ENCODE measurements at regions not wholly inside any gene's neighbourhood (a gene's known extent, or its start where the extent isn't known, plus 50 kb on each side); places are given as distances from the start of the nearest gene placed in this dataset.
A peak's percentile ranks its signal among the peaks of the same experiment; 100 is the strongest.

DNA sequence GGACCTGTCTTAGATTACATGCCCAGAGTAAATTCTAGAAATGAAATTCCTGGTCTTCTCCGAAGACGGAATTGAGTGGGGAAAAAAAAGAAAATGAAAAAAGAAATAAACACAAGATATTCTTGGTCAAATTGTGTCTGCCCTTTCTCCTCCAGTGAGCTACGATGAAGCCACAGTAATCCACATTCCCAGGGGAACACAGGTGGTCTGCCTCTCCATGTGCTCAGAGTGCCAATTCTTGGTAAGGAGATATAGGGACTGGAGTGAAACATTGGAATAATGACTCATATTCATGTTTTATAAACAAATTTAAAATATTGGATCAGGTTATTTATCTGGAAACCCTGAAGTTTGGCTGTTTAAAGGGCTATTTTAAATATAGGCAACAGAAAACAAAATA, 54.2 kb upstream of the MGST2 start:
- Histone ChIP-seq H3K27ac (ENCODE audit: low read depth, low read length, severe bottlenecking) (no peak overlapping the region), H3K36me3 (ENCODE audit: control insufficient read depth, insufficient read depth, low read length) (no peaks in the 10 kb centered on the region), H3K9me3 (ENCODE audit: control insufficient read depth, low read length) (no peaks in the 10 kb centered on the region), H3K4me3 (ENCODE audit: extremely low read depth, insufficient read depth, low read length, poor library complexity, severe bottlenecking) (no peak overlapping the region), H3K4me1 (ENCODE audit: control insufficient read depth, insufficient read depth, low read length, poor library complexity, severe bottlenecking) (peaks cover 7% of the 10 kb centered on the region)
- 80% methylated on average over 1 of the region's 3 CpGs; no CpG with 5 or more reads in 1 of the 2 experiments for WGBS, 2 experiments (ENCODE audit: insufficient coverage in 2 of 2)

DNA sequence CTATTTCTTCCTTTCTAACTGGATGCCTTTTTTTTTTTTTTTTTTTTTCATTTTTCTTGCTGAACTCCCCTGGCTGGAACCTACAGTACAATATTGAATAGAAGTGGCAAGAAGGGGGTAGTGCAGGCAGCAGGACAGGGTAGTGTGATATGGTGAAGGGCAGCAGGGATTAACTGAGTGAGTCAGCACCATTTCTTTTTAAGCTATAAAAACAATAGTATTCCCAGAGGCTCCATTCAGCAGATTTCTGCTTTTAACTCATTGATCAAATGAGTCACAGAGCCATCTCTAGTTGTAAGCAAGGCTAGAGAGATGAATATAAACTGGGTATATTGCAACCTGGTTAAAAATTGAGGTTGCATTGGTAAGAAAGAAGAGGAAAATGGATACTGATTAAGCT, 53.6 kb upstream of the SETD7 start:
- no peaks in the 10 kb centered on the region for H3K36me3 ChIP-seq (ENCODE audit: control insufficient read depth, insufficient read depth, low read length)
- H3K4me1 ChIP-seq (ENCODE audit: control insufficient read depth, insufficient read depth, low read length, poor library complexity, severe bottlenecking), result peaks cover 10% of the 10 kb centered on the region
- H3K27ac ChIP-seq (ENCODE audit: low read depth, low read length, severe bottlenecking), result no peak overlapping the region
- no peak overlapping the region for H3K4me3 ChIP-seq (ENCODE audit: extremely low read depth, insufficient read depth, low read length, poor library complexity, severe bottlenecking)
- H3K9me3 ChIP-seq (ENCODE audit: control insufficient read depth, low read length), result no peaks in the 10 kb centered on the region

DNA sequence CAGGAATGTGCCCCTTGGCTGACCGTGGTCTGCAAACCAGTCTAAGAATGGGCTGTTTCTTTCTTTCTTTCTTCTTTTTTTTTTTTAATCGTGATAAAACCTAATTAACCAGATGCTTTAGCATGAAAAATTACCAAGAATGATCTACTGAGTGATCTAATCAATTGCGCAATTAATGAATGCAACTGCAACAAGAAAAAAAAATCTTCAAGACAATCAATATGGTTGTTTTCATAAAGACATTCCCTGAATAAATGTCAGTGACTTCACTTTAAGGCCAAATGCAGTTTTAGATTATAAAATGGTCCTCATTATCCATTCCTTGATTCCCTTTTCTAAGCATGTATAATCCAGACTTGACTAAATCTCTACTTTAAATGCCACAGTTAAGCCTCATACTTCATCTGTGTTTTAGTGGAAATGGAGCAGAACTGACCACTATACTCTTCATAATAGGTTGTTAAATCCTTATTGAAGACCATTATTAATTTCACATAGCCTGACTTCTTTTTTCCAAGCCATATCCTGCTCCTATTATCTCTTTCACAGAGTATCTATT, 51.6 kb upstream of the SETD7 start:
- peak overlapping the region; percentile 55 for H3K27ac ChIP-seq (ENCODE audit: low read depth, low read length, severe bottlenecking)
- WGBS, 2 experiments (ENCODE audit: insufficient coverage in 2 of 2), result 100% methylated on average over 1 of the region's 3 CpGs
- peaks cover 10% of the 10 kb centered on the region for H3K4me1 ChIP-seq (ENCODE audit: control insufficient read depth, insufficient read depth, low read length, poor library complexity, severe bottlenecking)

DNA sequence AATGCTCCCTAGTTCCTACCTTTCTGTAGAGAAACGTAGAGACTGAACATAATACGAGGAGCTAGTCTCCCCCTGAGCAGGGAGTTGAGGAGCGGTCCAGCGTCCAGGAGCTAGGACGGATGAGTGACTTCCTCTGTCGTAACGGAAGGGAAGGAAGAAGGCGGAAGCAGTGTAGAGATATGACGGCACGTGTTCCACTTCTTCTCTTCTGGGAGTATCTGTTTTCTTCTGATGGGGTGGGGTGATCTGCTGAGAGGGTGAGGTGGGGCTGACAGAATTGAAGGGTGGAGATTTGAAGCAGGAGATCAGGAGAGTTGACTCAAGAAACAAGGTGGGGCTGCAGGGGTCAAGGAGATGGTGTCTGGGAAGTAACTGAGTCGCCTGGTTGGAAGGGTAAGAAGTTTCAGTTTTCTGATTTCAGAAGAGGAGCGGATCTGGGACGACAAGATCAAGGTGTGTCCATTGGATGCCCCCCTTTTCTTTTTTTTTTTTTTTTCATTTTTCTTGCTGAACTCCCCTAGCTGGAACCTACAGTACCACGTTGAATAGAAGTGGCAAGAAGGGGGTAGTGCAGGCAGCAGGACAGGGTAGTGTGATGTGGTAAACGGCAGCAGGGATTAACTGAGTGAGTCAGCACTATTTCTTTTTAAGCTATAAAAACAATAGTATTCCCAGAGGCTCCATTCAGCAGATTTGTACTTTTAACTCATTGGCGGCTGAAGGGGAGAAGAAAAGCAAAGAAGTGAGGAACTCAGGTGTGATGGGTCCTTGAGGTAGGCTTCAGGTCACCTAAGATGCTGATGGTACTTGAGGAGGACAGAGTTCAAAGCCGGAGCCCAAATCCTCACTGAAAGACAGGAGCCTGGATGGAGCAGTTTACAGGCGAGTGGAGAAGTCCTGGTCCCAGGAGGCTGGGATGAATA, 50.8 kb upstream of the SETD7 start:
- H3K9me3 ChIP-seq (ENCODE audit: control insufficient read depth, low read length), result no peaks in the 10 kb centered on the region
- peak overlapping the region; percentile 55 for H3K27ac ChIP-seq (ENCODE audit: low read depth, low read length, severe bottlenecking)
- peaks cover 10% of the 10 kb centered on the region for H3K4me1 ChIP-seq (ENCODE audit: control insufficient read depth, insufficient read depth, low read length, poor library complexity, severe bottlenecking)
- no peak overlapping the region for H3K4me3 ChIP-seq (ENCODE audit: extremely low read depth, insufficient read depth, low read length, poor library complexity, severe bottlenecking)
- WGBS, 2 experiments (ENCODE audit: insufficient coverage in 2 of 2), result 97 to 99% methylated on average over 10 to 13 of the region's 18 CpGs
- no peaks in the 10 kb centered on the region for H3K36me3 ChIP-seq (ENCODE audit: control insufficient read depth, insufficient read depth, low read length)

More for the DNA sequence above, 51.6 kb upstream of the SETD7 start:
- no peaks in the 10 kb centered on the region for H3K9me3 ChIP-seq (ENCODE audit: control insufficient read depth, low read length)
- H3K4me3 ChIP-seq (ENCODE audit: extremely low read depth, insufficient read depth, low read length, poor library complexity, severe bottlenecking), result no peak overlapping the region
- no peaks in the 10 kb centered on the region for H3K36me3 ChIP-seq (ENCODE audit: control insufficient read depth, insufficient read depth, low read length)

DNA sequence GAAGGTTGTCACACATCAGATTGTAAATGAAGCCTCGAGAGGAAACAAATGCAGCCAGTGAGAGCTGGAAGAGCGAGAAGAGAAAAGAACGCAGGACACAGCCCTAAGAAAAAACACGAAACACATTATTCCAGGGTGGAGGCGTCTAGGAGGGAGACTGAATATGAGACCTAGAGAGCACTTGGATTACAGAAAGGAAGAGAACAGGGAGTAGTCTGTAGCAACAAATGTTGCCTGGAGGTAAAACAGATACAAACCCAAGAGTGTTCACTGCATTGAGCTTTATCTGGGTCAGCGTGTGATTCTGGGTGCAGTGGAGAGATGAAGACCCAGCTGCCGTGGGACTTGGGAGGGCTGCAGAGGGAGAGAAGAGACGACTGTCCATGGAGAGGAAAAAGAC, 50.1 kb upstream of the SETD7 start:
- 92 to 97% methylated on average over 7 to 8 of the region's 8 CpGs for WGBS, 2 experiments (ENCODE audit: insufficient coverage in 2 of 2)
- H3K36me3 ChIP-seq (ENCODE audit: control insufficient read depth, insufficient read depth, low read length), result no peaks in the 10 kb centered on the region
- no peaks in the 10 kb centered on the region for H3K9me3 ChIP-seq (ENCODE audit: control insufficient read depth, low read length)
- H3K27ac ChIP-seq (ENCODE audit: low read depth, low read length, severe bottlenecking), result no peak overlapping the region
- H3K4me1 ChIP-seq (ENCODE audit: control insufficient read depth, insufficient read depth, low read length, poor library complexity, severe bottlenecking), result peaks cover 10% of the 10 kb centered on the region
- H3K4me3 ChIP-seq (ENCODE audit: extremely low read depth, insufficient read depth, low read length, poor library complexity, severe bottlenecking), result no peak overlapping the region

Data from mesodermal cell (in vitro differentiated cells).